DMS 273 (cell line): ENCODE measurements at regions not wholly inside any gene's neighbourhood (a gene's known extent, or its start where the extent isn't known, plus 50 kb on each side); places are given as distances from the start of the nearest gene placed in this dataset.
A peak's percentile ranks its signal among the peaks of the same experiment; 100 is the strongest.

Experiments used
- DNase-seq: peaks from one replicate; lab custom pipeline; 2025; ENCODE audit not compliant: unreplicated experiment; lab: John Stamatoyannopoulos, UW

- no peak for DNase-seq
Observed at GRCh38 chr5:133831491-133832224, 136.8 kb downstream of the C5orf15 start.

- DNase-seq = no peak
Observed at GRCh38 chr5:133830911-133831310, 137.5 kb downstream of the C5orf15 start.

GRCh38 chr5:133830281-133830680 is 138.1 kb downstream of the C5orf15 start:
- DNase-seq = no peak

- no peak for DNase-seq
Observed at GRCh38 chr5:133829786-133830185, 138.6 kb downstream of the C5orf15 start.

DNA sequence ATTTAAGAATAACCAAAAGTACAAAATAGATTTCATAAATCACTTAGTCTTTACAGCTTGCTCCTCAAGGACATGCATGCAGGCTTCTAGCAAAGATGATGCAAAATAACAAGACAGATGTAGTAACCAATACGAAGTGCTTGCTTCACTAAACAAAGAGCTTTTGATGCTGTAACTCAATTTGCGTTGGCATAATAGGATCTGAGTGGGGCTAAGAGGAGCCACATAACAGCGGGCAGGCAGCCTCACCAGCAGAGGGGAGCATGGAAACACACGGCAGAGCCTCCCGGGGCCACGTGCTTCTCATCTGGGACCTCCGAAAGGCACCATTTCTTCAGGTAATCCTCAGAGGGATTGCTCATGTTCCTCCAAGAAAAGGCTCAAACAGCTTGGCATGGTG is 139.7 kb downstream of the C5orf15 start:
- peak; percentile 42 for DNase-seq

DNA sequence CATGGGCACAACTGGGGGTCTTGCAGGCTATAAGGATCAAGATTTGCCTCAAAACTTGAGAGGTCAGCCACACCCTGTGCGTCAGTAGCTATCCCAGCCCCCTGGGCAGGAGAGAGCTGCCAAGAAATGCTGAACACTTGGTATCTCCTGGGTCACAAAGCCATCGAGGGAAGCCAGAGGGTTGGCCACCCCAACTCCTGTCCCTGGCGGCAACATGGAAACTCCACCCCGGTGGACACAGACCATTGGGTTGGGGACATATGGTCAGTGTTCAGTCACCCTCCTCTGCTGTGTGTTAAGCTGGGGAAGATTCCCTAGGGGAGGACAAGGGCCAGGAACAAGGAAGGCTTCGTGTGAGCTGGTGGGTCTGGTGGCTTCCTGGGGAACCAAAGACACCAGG is 140.6 kb downstream of the C5orf15 start:
- DNase-seq = no peak

DNA sequence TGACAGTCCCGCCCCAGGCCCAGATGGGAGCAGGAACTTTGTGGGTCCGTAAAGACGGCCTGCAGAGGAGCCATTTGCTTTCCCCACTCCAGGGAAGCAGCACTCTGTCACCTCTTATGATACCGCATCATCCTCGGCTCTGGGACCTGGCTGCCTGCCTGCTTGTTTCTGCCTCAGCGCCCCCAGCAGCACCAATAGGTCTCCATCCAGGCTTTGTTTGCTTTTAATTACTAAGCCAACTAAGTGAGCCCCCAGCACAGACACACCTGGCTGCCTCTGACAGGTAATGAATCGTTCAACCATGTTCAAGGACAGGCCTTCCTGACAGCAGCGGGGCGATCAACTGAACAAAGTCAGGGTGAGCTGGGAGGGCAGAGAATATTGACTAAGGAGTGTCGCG is 141.4 kb downstream of the C5orf15 start:
- peak; percentile 60 for DNase-seq

- peak; percentile 97 for DNase-seq
Observed at GRCh38 chr5:133825631-133826289, 142.7 kb downstream of the C5orf15 start.

DNA sequence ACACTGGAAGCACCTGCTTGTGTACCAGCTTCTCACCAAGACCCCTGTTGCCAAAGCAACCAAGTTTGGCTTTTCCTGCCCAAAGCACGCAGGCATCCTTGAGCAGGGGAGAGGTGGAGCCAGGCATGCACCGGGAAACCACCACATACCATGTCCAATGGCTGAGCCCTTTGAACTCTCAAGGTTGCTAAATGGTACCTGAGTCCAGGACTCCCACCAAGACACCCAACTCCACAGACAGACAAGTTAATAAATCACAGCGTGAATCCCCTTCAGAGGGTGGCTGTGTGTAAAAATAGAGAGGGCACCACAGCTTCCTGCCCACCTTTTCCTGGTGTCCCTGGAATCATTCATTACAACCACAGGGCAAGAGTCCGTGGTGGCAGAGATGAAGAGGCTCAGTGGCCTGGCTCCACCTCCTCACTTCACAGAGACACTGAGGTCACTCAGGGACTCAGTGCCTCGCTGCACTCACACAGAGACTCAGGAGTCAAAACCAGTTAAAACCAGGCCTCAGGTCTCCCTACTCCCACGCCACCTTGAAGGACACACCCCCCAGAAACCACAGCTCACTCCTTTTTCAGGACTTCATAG is 143.7 kb downstream of the C5orf15 start:
- DNase-seq = no peak

- no peak for DNase-seq
Observed at GRCh38 chr5:133821889-133822288, 146.5 kb downstream of the C5orf15 start.

GRCh38 chr5:133821311-133821741 is 147.1 kb downstream of the C5orf15 start:
- DNase-seq = peak; percentile 25

GRCh38 chr5:133820507-133820906 is 147.9 kb downstream of the C5orf15 start:
- DNase-seq = peak; percentile 41

DNA sequence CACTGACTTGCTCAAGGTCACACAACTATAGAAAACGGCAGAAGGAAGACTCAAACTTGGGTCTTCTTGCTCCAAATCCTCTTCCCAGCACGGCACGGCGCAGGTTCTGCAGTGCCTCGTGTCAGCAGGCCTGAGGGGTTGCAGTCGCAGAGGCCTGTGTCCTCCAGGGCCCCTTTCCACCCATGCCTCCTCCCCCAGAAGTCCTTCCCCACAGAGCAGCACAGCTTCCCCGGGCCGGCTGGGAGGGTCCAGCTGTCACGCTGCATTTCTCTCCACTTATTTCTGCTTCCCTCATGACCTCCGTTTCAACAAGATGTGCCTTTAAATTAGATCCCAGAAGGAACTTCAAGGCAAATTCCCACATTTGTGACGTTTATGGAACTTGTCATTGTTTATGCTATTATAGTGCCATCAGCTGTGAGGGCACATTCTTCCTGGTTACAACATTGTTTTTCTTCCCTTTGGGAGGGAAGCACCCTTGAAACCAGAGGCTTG is 148.4 kb downstream of the C5orf15 start:
- peak; percentile 49 for DNase-seq

- DNase-seq = no peak
Observed at GRCh38 chr5:133818869-133819600, 149.4 kb downstream of the C5orf15 start.

DNA sequence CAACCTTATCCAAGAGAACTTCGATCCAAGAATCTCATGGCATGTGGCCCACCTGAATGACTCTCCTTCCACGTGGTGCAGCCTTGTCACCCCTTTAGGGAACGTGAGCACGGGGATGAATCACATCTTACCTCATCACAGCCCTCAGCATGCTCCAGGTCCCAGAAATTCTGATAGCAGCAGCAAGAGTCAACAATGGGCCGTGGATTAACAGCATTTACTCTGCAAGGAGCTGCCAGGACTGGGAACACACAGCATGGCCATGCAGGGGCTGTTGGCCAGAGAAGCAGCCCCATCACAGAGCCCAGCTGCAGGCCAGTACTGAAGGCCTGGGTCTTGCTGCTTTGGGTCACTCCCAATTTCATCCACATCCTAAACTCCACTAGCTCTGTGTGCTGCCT is 150.4 kb downstream of the C5orf15 start:
- DNase-seq = no peak

- DNase-seq = no peak
Observed at GRCh38 chr5:133817456-133817855, 151.0 kb downstream of the C5orf15 start.

GRCh38 chr5:133816791-133817190 is 151.6 kb downstream of the C5orf15 start:
- DNase-seq = no peak

DNA sequence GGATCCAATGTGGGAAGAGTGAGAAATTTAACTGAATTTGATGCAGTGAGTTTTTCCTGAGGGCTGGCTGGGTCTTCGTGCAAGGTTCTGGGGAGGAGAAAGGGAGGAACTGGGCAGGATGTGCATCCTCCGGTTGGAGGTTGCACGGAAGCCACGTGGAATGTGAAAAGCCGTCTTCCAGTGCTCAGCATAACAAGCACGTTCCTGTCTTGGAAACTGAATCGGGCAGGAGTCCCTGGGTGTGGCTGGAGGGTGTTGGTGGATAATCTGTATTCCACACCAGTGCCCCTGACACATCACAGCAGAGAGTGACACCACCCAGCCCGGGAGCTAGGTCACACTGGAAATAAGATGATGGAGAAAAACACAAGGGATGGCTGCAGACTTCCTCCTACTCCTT is 154.3 kb downstream of the C5orf15 start:
- no peak for DNase-seq

GRCh38 chr5:133811168-133811567 is 157.3 kb downstream of the C5orf15 start:
- no peak for DNase-seq

- no peak for DNase-seq
Observed at GRCh38 chr5:133809801-133810200, 158.6 kb downstream of the C5orf15 start.

DNA sequence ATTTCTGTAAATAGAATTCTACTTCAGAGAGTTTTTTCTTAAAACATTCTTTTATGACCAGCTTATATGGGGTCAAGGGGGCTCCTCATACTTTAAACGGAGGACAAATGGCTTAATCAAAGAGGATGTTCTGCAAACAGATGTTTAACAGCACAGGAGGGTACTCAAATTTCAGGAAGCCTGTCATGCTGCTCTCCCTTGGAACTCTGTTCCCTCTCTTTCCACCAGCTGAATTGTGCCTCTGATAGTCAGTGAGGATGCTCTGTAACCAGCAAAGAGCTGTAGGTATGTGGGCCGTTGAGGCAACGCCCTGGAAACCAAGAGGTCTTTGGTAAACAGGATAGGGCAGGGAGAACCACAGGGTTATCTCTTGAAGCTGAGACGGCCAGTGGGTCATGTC is 161.1 kb downstream of the C5orf15 start:
- DNase-seq = peak; percentile 35
